GM12874 (cell line): ENCODE measurements at regions not wholly inside any gene's neighbourhood (a gene's known extent, or its start where the extent isn't known, plus 50 kb on each side); places are given as distances from the start of the nearest gene placed in this dataset.

Experiments used
- CTCF ChIP-seq: IDR thresholded peaks from 2 replicates; pipeline ENCODE4 v1.5.1; 2011; ENCODE audit warnings: low read depth, mild to moderate bottlenecking, control low read depth, low read length, moderate library complexity; ENCODE audit not compliant: insufficient read depth

GRCh38 chr5:157961896-157962590, 103.1 kb upstream of the CLINT1 start:
- TF ChIP-seq CTCF = no peak

GRCh38 chr5:157961176-157961575, 102.2 kb upstream of the CLINT1 start:
- no peak for TF ChIP-seq CTCF

- no peak for TF ChIP-seq CTCF
Observed at GRCh38 chr5:157959370-157959769, 100.4 kb upstream of the CLINT1 start.

GRCh38 chr5:157956271-157956885, 97.4 kb upstream of the CLINT1 start:
- TF ChIP-seq CTCF = no peak

- no peak for TF ChIP-seq CTCF
Observed at GRCh38 chr5:157955541-157956172, 96.7 kb upstream of the CLINT1 start.

- TF ChIP-seq CTCF = no peak
Observed at GRCh38 chr5:157952374-157952685, 93.4 kb upstream of the CLINT1 start.

- no peak for TF ChIP-seq CTCF
Observed at GRCh38 chr5:157951673-157952373, 92.9 kb upstream of the CLINT1 start.
